Gastroesophageal sphincter (tissue), 3 donors: ENCODE measurements at regions not wholly inside any gene's neighbourhood (a gene's known extent, or its start where the extent isn't known, plus 50 kb on each side); places are given as distances from the start of the nearest gene placed in this dataset.

Source experiments
- CTCF ChIP-seq, 4 experiments: fragments of 200-600 bp in 2 of 4; fragments of 450-650 bp in 2 of 4; sonication (generic) in 1 of 4; IDR thresholded peaks; one replicate each; pipeline ENCODE4 v1.5.1; 2017 to 2019; ENCODE audit warnings: antibody characterized with exemption in 4 of 4, mild to moderate bottlenecking in 2 of 4, moderate library complexity in 2 of 4
- EP300 ChIP-seq: sonication (generic); formaldehyde crosslinking; IDR thresholded peaks from one replicate; pipeline ENCODE4 v1.6.1; 2017; ENCODE audit warnings: antibody characterized with exemption, mild to moderate bottlenecking
- POLR2A ChIP-seq, 2 donors: fragments of 450-650 bp; IDR thresholded peaks; one replicate each; pipeline ENCODE4 v1.6.1; 2017; ENCODE audit warnings: antibody characterized with exemption in 2 of 2, mild to moderate bottlenecking in 2 of 2, moderate library complexity in 1 of 2

GRCh38 chr14:38045461-38045860 lies 162.2 kb upstream of the SSTR1 start:
- TF ChIP-seq CTCF (IDR thresholded peaks at IDR 0.05): no peak
- no peak for TF ChIP-seq POLR2A (IDR thresholded peaks at IDR 0.05)
- TF ChIP-seq EP300: no peak
